Activated naive CD8-positive, alpha-beta T cell (primary cell): ENCODE measurements at regions not wholly inside any gene's neighbourhood (a gene's known extent, or its start where the extent isn't known, plus 50 kb on each side); places are given as distances from the start of the nearest gene placed in this dataset.

ENCODE experiments used
- H3K27ac Mint-ChIP-seq: one replicate; pipeline ENCODE4 v1.8.0; 2021; ENCODE audit warnings: mixed read lengths
- H3K27me3 Mint-ChIP-seq: one replicate; pipeline ENCODE4 v1.8.0; 2021; ENCODE audit warnings: mixed read lengths
- H3K36me3 Mint-ChIP-seq: one replicate; pipeline ENCODE4 v1.8.0; 2021; ENCODE audit warnings: mixed read lengths
- H3K4me1 Mint-ChIP-seq: one replicate; pipeline ENCODE4 v1.8.0; 2021; ENCODE audit warnings: low read depth, mixed read lengths
- H3K4me3 Mint-ChIP-seq: one replicate; pipeline ENCODE4 v1.8.0; 2021; ENCODE audit warnings: mild to moderate bottlenecking, mixed read lengths
- H3K9me3 Mint-ChIP-seq: one replicate; pipeline ENCODE4 v1.8.0; 2021; ENCODE audit warnings: low read depth, mixed read lengths

GRCh38 chr1:29853716-29854330 lies 617.5 kb downstream of the PTPRU start:
- Mint-ChIP-seq H3K36me3 (no peaks in the 10 kb centered on the region), H3K9me3 (no peaks in the 10 kb centered on the region), H3K27me3 (peaks cover 18% of the 10 kb centered on the region), H3K27ac (no peak overlapping the region), H3K4me3 (no peak overlapping the region), H3K4me1 (no peaks in the 10 kb centered on the region)

DNA sequence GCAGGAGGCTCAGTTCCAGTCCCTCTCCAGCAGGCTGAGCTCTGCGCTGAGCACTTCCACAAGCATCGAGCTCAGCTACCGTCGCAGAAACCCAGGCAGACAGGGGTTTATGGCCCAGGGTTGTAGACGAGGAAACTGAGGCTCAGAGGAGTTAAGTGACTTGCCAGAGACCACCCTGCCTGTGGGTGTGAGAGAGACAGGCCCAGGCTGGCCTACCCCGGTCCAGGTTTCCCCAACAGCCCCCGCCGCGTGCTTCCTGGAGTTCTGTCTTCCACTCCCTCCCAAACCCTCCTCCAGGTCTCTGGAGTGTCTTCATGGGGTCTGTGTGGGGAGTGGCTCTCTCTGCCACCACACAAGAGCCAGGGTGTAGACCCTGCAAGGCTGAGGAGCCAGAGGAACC lies 615.9 kb downstream of the PTPRU start:
- H3K27ac Mint-ChIP-seq: no peak overlapping the region
- no peaks in the 10 kb centered on the region for H3K9me3 Mint-ChIP-seq
- H3K27me3 Mint-ChIP-seq: peaks cover 16% of the 10 kb centered on the region
- H3K4me1 Mint-ChIP-seq: no peaks in the 10 kb centered on the region
- H3K4me3 Mint-ChIP-seq: no peak overlapping the region
- H3K36me3 Mint-ChIP-seq: no peaks in the 10 kb centered on the region

GRCh38 chr1:29851691-29852090 lies 615.4 kb downstream of the PTPRU start:
- no peaks in the 10 kb centered on the region for H3K4me1 Mint-ChIP-seq
- peaks cover 18% of the 10 kb centered on the region for H3K27me3 Mint-ChIP-seq
- no peak overlapping the region for H3K27ac Mint-ChIP-seq
- no peak overlapping the region for H3K4me3 Mint-ChIP-seq
- H3K9me3 Mint-ChIP-seq: no peaks in the 10 kb centered on the region
- H3K36me3 Mint-ChIP-seq: no peaks in the 10 kb centered on the region

- Mint-ChIP-seq H3K4me1 (no peaks in the 10 kb centered on the region), H3K27me3 (peaks cover 15% of the 10 kb centered on the region), H3K36me3 (no peaks in the 10 kb centered on the region), H3K4me3 (no peak overlapping the region), H3K9me3 (no peaks in the 10 kb centered on the region), H3K27ac (no peak overlapping the region)
These were observed 613.9 kb downstream of the PTPRU start for GRCh38 chr1:29849991-29850757.

- Mint-ChIP-seq H3K27me3 (peaks cover 13% of the 10 kb centered on the region), H3K4me1 (no peaks in the 10 kb centered on the region), H3K4me3 (no peak overlapping the region), H3K9me3 (no peaks in the 10 kb centered on the region), H3K36me3 (no peaks in the 10 kb centered on the region), H3K27ac (no peak overlapping the region)
These were observed 612.9 kb downstream of the PTPRU start for GRCh38 chr1:29849038-29849750.

GRCh38 chr1:29845910-29846309 lies 609.6 kb downstream of the PTPRU start:
- Mint-ChIP-seq H3K4me1 (no peaks in the 10 kb centered on the region), H3K9me3 (peaks cover 15% of the 10 kb centered on the region), H3K4me3 (no peak overlapping the region), H3K36me3 (no peaks in the 10 kb centered on the region), H3K27ac (no peak overlapping the region), H3K27me3 (peaks cover 9% of the 10 kb centered on the region)

DNA sequence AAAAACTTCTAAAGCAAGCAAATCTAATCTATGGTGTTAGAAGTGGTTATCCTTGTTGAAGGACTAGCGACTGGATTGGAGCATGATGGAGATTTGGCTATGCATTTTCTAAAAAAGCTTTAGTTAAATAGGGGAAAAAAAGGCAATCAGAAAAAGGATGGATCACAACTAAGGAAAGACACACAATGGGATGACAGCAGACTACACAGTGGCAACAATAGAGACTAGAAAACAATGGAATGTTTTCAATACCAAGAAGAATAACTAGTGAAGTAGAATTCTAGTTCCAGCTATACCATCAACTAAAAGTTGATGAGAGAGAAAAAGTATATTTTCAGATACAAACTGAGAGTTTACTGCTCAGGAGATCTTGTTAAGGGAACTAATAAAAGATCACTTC lies 605.8 kb downstream of the PTPRU start:
- H3K27me3 Mint-ChIP-seq: peaks cover 7% of the 10 kb centered on the region
- H3K4me3 Mint-ChIP-seq: no peak overlapping the region
- no peaks in the 10 kb centered on the region for H3K4me1 Mint-ChIP-seq
- peaks cover 15% of the 10 kb centered on the region for H3K9me3 Mint-ChIP-seq
- no peak overlapping the region for H3K27ac Mint-ChIP-seq
- H3K36me3 Mint-ChIP-seq: no peaks in the 10 kb centered on the region

- Mint-ChIP-seq H3K36me3 (no peaks in the 10 kb centered on the region), H3K4me1 (no peaks in the 10 kb centered on the region), H3K4me3 (no peak overlapping the region), H3K9me3 (peaks cover 15% of the 10 kb centered on the region), H3K27me3 (peaks cover 7% of the 10 kb centered on the region), H3K27ac (no peak overlapping the region)
These were observed 603.4 kb downstream of the PTPRU start for GRCh38 chr1:29839726-29840125.

DNA sequence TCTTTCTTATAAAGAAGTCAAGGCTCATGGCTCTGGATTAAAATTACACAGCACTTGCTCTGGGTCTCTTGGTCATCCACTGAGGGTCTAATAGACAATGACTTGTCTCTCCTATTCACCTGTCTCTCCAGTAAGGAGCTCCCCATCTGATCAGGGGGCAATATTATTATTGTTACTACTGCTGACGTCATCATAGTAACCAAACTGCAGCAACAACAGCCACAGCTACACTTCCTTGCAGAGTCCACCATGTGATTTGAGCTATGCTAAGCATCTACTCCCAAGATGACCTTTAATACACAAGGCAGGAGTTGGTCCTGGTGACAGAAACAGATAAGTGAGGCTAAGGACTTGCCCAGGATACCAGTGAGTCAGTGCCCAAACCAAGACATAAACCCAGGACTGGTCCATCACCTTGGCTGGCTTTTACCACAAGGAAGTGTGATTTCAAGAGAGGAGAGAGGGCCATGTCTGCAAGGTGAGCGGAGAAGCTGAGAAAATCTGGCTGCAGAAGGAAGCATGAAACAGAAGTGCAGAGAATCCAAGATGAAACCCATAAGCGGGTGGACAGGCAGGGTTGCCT lies 602.5 kb downstream of the PTPRU start:
- H3K4me3 Mint-ChIP-seq: no peak overlapping the region

GRCh38 chr1:29836651-29837646 lies 600.6 kb downstream of the PTPRU start:
- Mint-ChIP-seq H3K4me1 (no peaks in the 10 kb centered on the region), H3K4me3 (no peak overlapping the region), H3K36me3 (no peaks in the 10 kb centered on the region), H3K9me3 (peaks cover 5% of the 10 kb centered on the region), H3K27me3 (peaks cover 7% of the 10 kb centered on the region), H3K27ac (no peak overlapping the region)

More for the DNA sequence above, 602.5 kb downstream of the PTPRU start:
- Mint-ChIP-seq H3K27ac (no peak overlapping the region), H3K36me3 (no peaks in the 10 kb centered on the region), H3K9me3 (peaks cover 15% of the 10 kb centered on the region), H3K4me1 (no peaks in the 10 kb centered on the region), H3K27me3 (peaks cover 7% of the 10 kb centered on the region)

GRCh38 chr1:29835874-29836273 lies 599.6 kb downstream of the PTPRU start:
- H3K27me3 Mint-ChIP-seq: peaks cover 7% of the 10 kb centered on the region
- no peaks in the 10 kb centered on the region for H3K36me3 Mint-ChIP-seq
- H3K4me3 Mint-ChIP-seq: no peak overlapping the region
- H3K27ac Mint-ChIP-seq: no peak overlapping the region
- H3K4me1 Mint-ChIP-seq: no peaks in the 10 kb centered on the region
- no peaks in the 10 kb centered on the region for H3K9me3 Mint-ChIP-seq

DNA sequence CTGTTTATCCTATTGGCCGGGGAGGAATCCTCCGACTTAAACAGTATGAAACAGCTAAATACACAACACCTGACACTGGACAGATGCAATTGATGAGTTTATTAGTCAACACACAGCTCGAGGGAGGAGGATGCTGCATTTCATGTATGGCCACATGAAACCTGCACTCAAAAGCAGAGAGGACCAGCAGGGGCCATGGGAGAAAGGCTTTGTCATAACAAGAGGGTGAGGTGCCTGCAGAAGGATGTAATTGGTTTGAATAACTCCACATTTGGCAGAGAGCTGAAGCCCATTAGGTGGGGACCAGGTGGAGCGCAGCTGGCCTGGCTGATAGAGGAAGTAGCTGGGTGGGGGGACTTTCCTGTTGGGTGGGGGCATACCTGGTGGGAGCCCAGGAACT lies 599.1 kb downstream of the PTPRU start:
- no peaks in the 10 kb centered on the region for H3K9me3 Mint-ChIP-seq
- no peak overlapping the region for H3K27ac Mint-ChIP-seq
- no peaks in the 10 kb centered on the region for H3K36me3 Mint-ChIP-seq
- peaks cover 7% of the 10 kb centered on the region for H3K27me3 Mint-ChIP-seq
- no peak overlapping the region for H3K4me3 Mint-ChIP-seq
- H3K4me1 Mint-ChIP-seq: no peaks in the 10 kb centered on the region

- H3K36me3 Mint-ChIP-seq: no peaks in the 10 kb centered on the region
These were observed 597.3 kb downstream of the PTPRU start for GRCh38 chr1:29833581-29833980.

DNA sequence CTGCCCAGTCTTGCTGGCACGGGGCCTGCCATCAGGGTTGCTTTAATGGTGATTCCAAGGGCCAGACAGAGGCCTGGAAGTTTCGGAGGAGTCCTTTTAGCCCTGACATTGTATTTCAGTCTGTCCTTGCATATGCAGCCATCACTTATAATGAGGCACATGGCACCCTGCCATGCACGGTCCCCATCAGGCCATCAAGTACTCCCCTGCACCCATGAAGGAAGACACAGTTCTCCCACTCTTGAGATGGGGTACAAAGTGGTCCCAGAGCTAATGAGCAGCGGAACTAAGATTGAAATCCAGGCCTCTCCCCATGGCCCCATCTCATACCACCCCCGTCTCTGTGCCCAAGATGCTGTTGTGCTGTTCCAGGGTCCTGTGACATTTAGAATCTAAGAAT lies 596.6 kb downstream of the PTPRU start:
- H3K4me1 Mint-ChIP-seq: no peaks in the 10 kb centered on the region
- peaks cover 1% of the 10 kb centered on the region for H3K27me3 Mint-ChIP-seq
- no peak overlapping the region for H3K27ac Mint-ChIP-seq
- H3K4me3 Mint-ChIP-seq: no peak overlapping the region
- H3K36me3 Mint-ChIP-seq: no peaks in the 10 kb centered on the region
- H3K9me3 Mint-ChIP-seq: no peaks in the 10 kb centered on the region

More at GRCh38 chr1:29833581-29833980, 597.3 kb downstream of the PTPRU start:
- Mint-ChIP-seq H3K9me3 (no peaks in the 10 kb centered on the region), H3K27ac (no peak overlapping the region), H3K4me1 (no peaks in the 10 kb centered on the region), H3K27me3 (peaks cover 4% of the 10 kb centered on the region), H3K4me3 (no peak overlapping the region)
